Esophagus muscularis mucosa (tissue), 4 donors: ENCODE measurements at regions not wholly inside any gene's neighbourhood (a gene's known extent, or its start where the extent isn't known, plus 50 kb on each side); places are given as distances from the start of the nearest gene placed in this dataset.
"Not testable (repeated sequence)": the region's sequence is repeated elsewhere in the genome, so short reads cannot be mapped to it uniquely, and the experiment has no call there.

Source experiments
- DNase-seq: peaks from one replicate; pipeline ENCODE4 v3.0.0-alpha.2; 2017; ENCODE audit errors: extremely low spot score
- H3K27ac ChIP-seq, 4 donors: fragments of 200-600 bp; sonication (generic); replicated peaks in 1 of 4; 1 replicate in 3 of 4; 2 replicates in 1 of 4; pipeline ENCODE4 v1.5.1; 2016 to 2019; ENCODE audit warnings: mild to moderate bottlenecking in 1 of 4
- H3K27me3 ChIP-seq, 4 donors: fragments of 200-600 bp; sonication (generic); one replicate each; pipeline versions ENCODE4 v1.5.1 to v1.6.0; 2016 to 2019
- H3K36me3 ChIP-seq, 4 donors: fragments of 200-600 bp; sonication (generic); one replicate each; pipeline ENCODE4 v1.5.1; 2016 to 2019
- H3K4me1 ChIP-seq, 4 donors: fragments of 200-600 bp; sonication (generic); one replicate each; pipeline ENCODE4 v1.5.1; 2016 to 2019
- H3K4me3 ChIP-seq, 4 donors: fragments of 200-600 bp; sonication (generic); 1 replicate in 2 of 4; 2 replicates in 2 of 4; pipeline ENCODE4 v1.5.1; 2016 to 2019; ENCODE audit warnings: mild to moderate bottlenecking in 4 of 4, moderate library complexity in 1 of 4
- H3K9me3 ChIP-seq, 4 donors: fragments of 200-600 bp; sonication (generic); 1 replicate in 3 of 4; 2 replicates in 1 of 4; pipeline ENCODE4 v1.5.1; 2016 to 2019
- EP300 ChIP-seq: sonication (generic); formaldehyde crosslinking; IDR thresholded peaks from one replicate; pipeline ENCODE4 v1.6.1; 2017; ENCODE audit warnings: antibody characterized with exemption
- POLR2A ChIP-seq: fragments of 450-650 bp; IDR thresholded peaks from one replicate; pipeline ENCODE4 v1.6.1; 2017; ENCODE audit warnings: antibody characterized with exemption, moderate library complexity, mild to moderate bottlenecking, low read depth
- POLR2AphosphoS5 ChIP-seq, 2 donors: sonication (generic); formaldehyde crosslinking; IDR thresholded peaks; one replicate each; pipeline ENCODE4 v1.6.1; 2017; ENCODE audit warnings: antibody characterized with exemption in 2 of 2
- WGBS: methylation state at CpG from one replicate; pipeline ENCODE4 v1.1.5; 2018; 5-methylcytosine and 5-hydroxymethylcytosine counted together
- intact Hi-C: fragments of 100-400 bp; cut with DNase I; formaldehyde crosslinking; loops from one replicate; pipeline ENCODE4 v1.15.1; 2023
- TF ChIP-seq, protein P1 (sequence below), 3 experiments: fragments of 200-600 bp in 2 of 3; fragments of 450-650 bp in 1 of 3; sonication (generic) in 2 of 3; IDR thresholded peaks; one replicate each; pipeline ENCODE4 v1.5.1; 2017 to 2019; ENCODE audit warnings: antibody characterized with exemption in 3 of 3, mild to moderate bottlenecking in 2 of 3, moderate library complexity in 1 of 3

GRCh38 chr15:45868109-45868691 is 233.4 kb downstream of the SQOR start:
- 100% methylated on average over 2 of the region's 2 CpGs for WGBS

GRCh38 chr15:45869034-45869668 is 234.3 kb downstream of the SQOR start:
- Histone ChIP-seq H3K4me3 (no peak overlapping the region), H3K36me3 (no peaks in the 10 kb centered on the region), H3K27me3 (no peaks in the 10 kb centered on the region), H3K9me3 (peaks cover 0 to 11% (median 2%) of the 10 kb centered on the region in 4 donors), H3K27ac (no peak overlapping the region), H3K4me1 (no peaks in the 10 kb centered on the region)
- TF ChIP-seq EP300: no peak
- TF ChIP-seq, protein P1, sequence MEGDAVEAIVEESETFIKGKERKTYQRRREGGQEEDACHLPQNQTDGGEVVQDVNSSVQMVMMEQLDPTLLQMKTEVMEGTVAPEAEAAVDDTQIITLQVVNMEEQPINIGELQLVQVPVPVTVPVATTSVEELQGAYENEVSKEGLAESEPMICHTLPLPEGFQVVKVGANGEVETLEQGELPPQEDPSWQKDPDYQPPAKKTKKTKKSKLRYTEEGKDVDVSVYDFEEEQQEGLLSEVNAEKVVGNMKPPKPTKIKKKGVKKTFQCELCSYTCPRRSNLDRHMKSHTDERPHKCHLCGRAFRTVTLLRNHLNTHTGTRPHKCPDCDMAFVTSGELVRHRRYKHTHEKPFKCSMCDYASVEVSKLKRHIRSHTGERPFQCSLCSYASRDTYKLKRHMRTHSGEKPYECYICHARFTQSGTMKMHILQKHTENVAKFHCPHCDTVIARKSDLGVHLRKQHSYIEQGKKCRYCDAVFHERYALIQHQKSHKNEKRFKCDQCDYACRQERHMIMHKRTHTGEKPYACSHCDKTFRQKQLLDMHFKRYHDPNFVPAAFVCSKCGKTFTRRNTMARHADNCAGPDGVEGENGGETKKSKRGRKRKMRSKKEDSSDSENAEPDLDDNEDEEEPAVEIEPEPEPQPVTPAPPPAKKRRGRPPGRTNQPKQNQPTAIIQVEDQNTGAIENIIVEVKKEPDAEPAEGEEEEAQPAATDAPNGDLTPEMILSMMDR (IDR thresholded peaks at IDR 0.05): no peak
- WGBS: 69% methylated on average over 5 of the region's 5 CpGs
- intact Hi-C loops: no loop called here
- no peak for DNase-seq

More at GRCh38 chr15:45868109-45868691, 233.4 kb downstream of the SQOR start:
- no peaks in the 10 kb centered on the region for H3K4me1 ChIP-seq
- H3K4me3 ChIP-seq: no peak overlapping the region
- no peaks in the 10 kb centered on the region for H3K36me3 ChIP-seq
- no peak for DNase-seq
- intact Hi-C loops: no loop called here
- no peaks in the 10 kb centered on the region for H3K27me3 ChIP-seq
- no peak for TF ChIP-seq EP300
- no peak for TF ChIP-seq POLR2AphosphoS5 (IDR thresholded peaks at IDR 0.05)
- TF ChIP-seq, protein P1 (IDR thresholded peaks at IDR 0.05): no peak
- no peak for TF ChIP-seq POLR2A
- H3K27ac ChIP-seq: no peak overlapping the region
- H3K9me3 ChIP-seq: peaks cover 0 to 9% (median 2%) of the 10 kb centered on the region in 4 donors

GRCh38 chr15:45871121-45871855 is 236.5 kb downstream of the SQOR start:
- intact Hi-C loops: no loop called here
- Histone ChIP-seq H3K4me1 (no peaks in the 10 kb centered on the region), H3K27me3 (no peaks in the 10 kb centered on the region), H3K9me3 (peaks cover 0 to 11% (median 2%) of the 10 kb centered on the region in 4 donors), H3K27ac (no peak overlapping the region), H3K36me3 (no peaks in the 10 kb centered on the region), H3K4me3 (no peak overlapping the region)
- WGBS: 71% methylated on average over 2 of the region's 3 CpGs
- DNase-seq: no peak
- TF ChIP-seq, protein P1 (IDR thresholded peaks at IDR 0.05): no peak
- TF ChIP-seq POLR2A (no peak), EP300 (no peak), POLR2AphosphoS5 (IDR thresholded peaks at IDR 0.05) (no peak)

- no peak for DNase-seq
- peaks cover 0 to 11% (median 2%) of the 10 kb centered on the region in 4 donors for H3K9me3 ChIP-seq
- H3K27me3 ChIP-seq: no peaks in the 10 kb centered on the region
- WGBS: 75% methylated on average over 3 of the region's 3 CpGs
- intact Hi-C loops: no loop called here
- no peak for TF ChIP-seq POLR2AphosphoS5 (IDR thresholded peaks at IDR 0.05)
- TF ChIP-seq POLR2A: no peak
- no peak for TF ChIP-seq EP300
- TF ChIP-seq, protein P1 (IDR thresholded peaks at IDR 0.05): no peak
- no peaks in the 10 kb centered on the region for H3K36me3 ChIP-seq
- H3K4me1 ChIP-seq: no peaks in the 10 kb centered on the region
- no peak overlapping the region for H3K4me3 ChIP-seq
- no peak overlapping the region for H3K27ac ChIP-seq
Observed at GRCh38 chr15:45873781-45874180, 239.0 kb downstream of the SQOR start.

GRCh38 chr15:45874566-45874965 is 239.7 kb downstream of the SQOR start:
- H3K4me3 ChIP-seq, H3K36me3 ChIP-seq, intact Hi-C loops, DNase-seq, H3K27ac ChIP-seq, H3K27me3 ChIP-seq, H3K4me1 ChIP-seq: not testable (repeated sequence)
- peaks cover 0 to 11% (median 2%) of the 10 kb centered on the region in 4 donors for H3K9me3 ChIP-seq
- 77% methylated on average over 2 of the region's 2 CpGs for WGBS
